GM21576 (cell line): ENCODE measurements at regions not wholly inside any gene's neighbourhood (a gene's known extent, or its start where the extent isn't known, plus 50 kb on each side); places are given as distances from the start of the nearest gene placed in this dataset.
"Not testable (repeated sequence)": the region's sequence is repeated elsewhere in the genome, so short reads cannot be mapped to it uniquely, and the experiment has no call there.

Experiments
- ATAC-seq: cut with Tn5 transposase; IDR thresholded peaks from one replicate; pipeline ENCODE4 v1.9.1; 2021; ENCODE audit warnings: mild to moderate bottlenecking, moderate library complexity; ENCODE audit not compliant: unreplicated experiment

- no peak for ATAC-seq
Observed at GRCh38 chr7:119964788-119965542, 308.0 kb upstream of the KCND2 start.

GRCh38 chr7:119967221-119967620 lies 305.8 kb upstream of the KCND2 start:
- ATAC-seq, result no peak

- ATAC-seq, result not testable (repeated sequence)
Observed at GRCh38 chr7:119968411-119968810, 304.6 kb upstream of the KCND2 start.

- no peak for ATAC-seq
Observed at GRCh38 chr7:119969054-119969453, 303.9 kb upstream of the KCND2 start.

- ATAC-seq, result no peak
Observed at GRCh38 chr7:119969763-119970162, 303.2 kb upstream of the KCND2 start.

GRCh38 chr7:119974972-119975371 lies 298.0 kb upstream of the KCND2 start:
- ATAC-seq, result no peak

GRCh38 chr7:119982884-119983283 lies 290.1 kb upstream of the KCND2 start:
- ATAC-seq, result no peak

- ATAC-seq, result no peak
Observed at GRCh38 chr7:119983468-119983867, 289.5 kb upstream of the KCND2 start.

GRCh38 chr7:119984247-119984646 lies 288.7 kb upstream of the KCND2 start:
- no peak for ATAC-seq

- no peak for ATAC-seq
Observed at GRCh38 chr7:119988401-119988800, 284.6 kb upstream of the KCND2 start.

- ATAC-seq, result no peak
Observed at GRCh38 chr7:119994928-119995327, 278.0 kb upstream of the KCND2 start.

GRCh38 chr7:119996634-119997033 lies 276.3 kb upstream of the KCND2 start:
- no peak for ATAC-seq

- no peak for ATAC-seq
Observed at GRCh38 chr7:119999738-120000475, 273.1 kb upstream of the KCND2 start.

- no peak for ATAC-seq
Observed at GRCh38 chr7:120005720-120006119, 267.3 kb upstream of the KCND2 start.

- not testable (repeated sequence) for ATAC-seq
Observed at GRCh38 chr7:120014301-120014700, 258.7 kb upstream of the KCND2 start.

GRCh38 chr7:120014925-120015465 lies 258.0 kb upstream of the KCND2 start:
- ATAC-seq, result no peak

- no peak for ATAC-seq
Observed at GRCh38 chr7:120021085-120021484, 251.9 kb upstream of the KCND2 start.

- ATAC-seq, result no peak
Observed at GRCh38 chr7:120023494-120024167, 249.3 kb upstream of the KCND2 start.

GRCh38 chr7:120028636-120029035 lies 244.3 kb upstream of the KCND2 start:
- ATAC-seq, result no peak

GRCh38 chr7:120030876-120031275 lies 242.1 kb upstream of the KCND2 start:
- no peak for ATAC-seq

GRCh38 chr7:120033114-120033513 lies 239.9 kb upstream of the KCND2 start:
- no peak for ATAC-seq
